ENCODE measurements at regions not wholly inside any gene's neighbourhood (a gene's known extent, or its start where the extent isn't known, plus 50 kb on each side); places are given as distances from the start of the nearest gene placed in this dataset.

- DNase-seq, result no peak
Observed at GRCh38 chr2:60152226-60152833, 401.1 kb downstream of the BCL11A start.

- no peak for DNase-seq
Observed at GRCh38 chr2:60149176-60149575, 404.3 kb downstream of the BCL11A start.

DNA sequence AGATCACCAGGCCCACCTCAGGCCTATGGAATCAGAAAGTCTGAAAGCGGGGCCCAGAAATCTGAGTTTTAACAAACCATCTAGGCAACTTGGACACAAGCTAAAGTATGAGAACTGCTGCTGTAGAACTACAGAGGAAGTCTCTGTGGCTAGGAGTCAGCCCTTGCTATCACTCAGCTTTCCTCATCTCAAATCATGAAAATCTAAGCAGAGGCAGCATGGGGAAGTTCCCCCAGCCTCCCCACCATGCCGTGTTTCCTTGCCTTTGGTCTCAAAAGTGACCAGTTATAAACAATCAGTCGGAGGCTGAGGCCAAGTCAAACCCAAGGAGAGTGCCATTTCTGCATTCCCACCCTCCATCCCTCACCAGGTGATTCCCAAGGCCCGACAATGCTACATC is 404.7 kb downstream of the BCL11A start:
- DNase-seq, result no peak

GRCh38 chr2:60140185-60140584 is 413.3 kb downstream of the BCL11A start:
- no peak for DNase-seq

- no peak for DNase-seq
Observed at GRCh38 chr2:60136913-60137312, 416.5 kb downstream of the BCL11A start.

- DNase-seq, result no peak
Observed at GRCh38 chr2:60127191-60127590, 426.3 kb downstream of the BCL11A start.

DNA sequence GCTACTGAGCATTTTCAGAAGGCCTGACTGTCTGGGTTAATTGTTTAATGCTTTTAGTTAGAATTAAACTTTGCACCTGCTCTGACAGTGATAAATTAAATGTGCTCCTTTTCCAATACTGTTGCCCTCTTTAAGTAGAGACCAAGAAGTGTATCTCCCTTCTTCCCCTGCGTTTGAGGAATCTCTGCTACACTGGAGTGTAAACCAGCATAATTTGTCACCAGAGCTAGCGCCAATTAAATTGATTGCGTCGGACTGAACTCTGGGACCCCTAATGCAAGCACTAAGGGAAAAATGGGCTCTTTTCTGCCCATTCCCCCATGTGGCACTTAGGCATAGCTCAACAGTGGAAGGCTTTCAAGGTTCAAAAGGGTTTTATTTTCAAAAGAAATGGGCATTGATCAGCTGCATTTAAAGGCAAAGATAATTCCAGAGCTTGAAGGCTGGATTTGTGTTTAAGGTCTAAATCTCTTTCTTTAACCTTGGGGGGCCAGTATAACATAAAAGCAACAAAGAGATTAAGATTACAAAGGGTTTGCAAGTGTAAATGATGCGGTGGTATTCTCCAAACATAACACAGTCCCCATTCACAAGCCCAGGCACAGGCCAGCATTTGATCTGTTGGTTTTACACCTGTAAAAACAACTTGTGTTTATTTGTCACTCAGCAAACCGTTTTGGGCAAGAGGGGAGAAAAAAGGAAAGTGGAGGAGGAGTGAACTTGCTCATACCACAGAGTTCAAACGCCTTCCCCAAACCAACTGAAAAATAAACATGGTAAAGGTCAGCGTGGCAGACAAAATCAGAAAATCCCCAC is 427.6 kb downstream of the BCL11A start:
- no peak for DNase-seq

DNA sequence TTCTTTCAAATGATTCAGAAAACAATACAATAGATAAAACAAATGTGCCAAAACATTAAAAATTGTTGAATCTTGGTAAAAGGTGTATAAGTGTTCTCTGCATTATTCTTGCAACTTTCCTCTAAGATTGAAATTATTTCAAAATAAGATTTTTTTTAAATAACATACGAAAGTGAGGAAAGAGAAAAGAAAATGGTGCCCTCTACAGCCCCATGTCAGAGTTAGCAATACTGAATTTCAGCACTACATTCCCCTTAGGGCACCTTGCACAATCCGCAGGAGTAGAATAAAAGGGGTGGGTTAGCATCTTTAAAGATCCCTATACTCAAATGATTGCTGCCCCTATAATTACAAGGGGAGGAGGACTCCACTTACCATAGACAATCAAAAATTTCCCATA is 433.7 kb downstream of the BCL11A start:
- no peak for DNase-seq

- DNase-seq, result no peak
Observed at GRCh38 chr2:60118917-60119316, 434.5 kb downstream of the BCL11A start.

- no peak for DNase-seq
Observed at GRCh38 chr2:60118061-60118460, 435.4 kb downstream of the BCL11A start.

- DNase-seq, result no peak
Observed at GRCh38 chr2:60116161-60116875, 437.1 kb downstream of the BCL11A start.

GRCh38 chr2:60109744-60110143 is 443.7 kb downstream of the BCL11A start:
- no peak for DNase-seq

- no peak for DNase-seq
Observed at GRCh38 chr2:60106836-60107529, 446.5 kb downstream of the BCL11A start.

DNA sequence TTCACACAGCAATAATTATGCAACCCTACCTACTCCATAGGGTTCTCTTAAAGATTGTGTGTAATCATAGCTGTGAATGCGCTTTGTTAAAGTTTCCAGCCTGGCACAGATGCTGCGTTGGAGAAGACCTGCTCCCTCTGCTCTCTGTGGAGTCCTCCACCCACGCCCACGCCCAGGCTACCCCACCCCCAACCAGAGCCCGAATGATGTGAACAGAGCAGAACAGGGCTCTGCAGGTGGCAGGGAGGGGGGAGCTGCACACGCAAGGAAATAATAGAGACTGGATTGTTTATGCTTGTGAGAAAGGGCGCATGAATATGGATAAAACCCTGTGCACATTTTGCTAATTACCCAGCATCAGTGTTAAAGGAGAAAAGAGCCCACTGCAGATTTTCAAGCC is 447.5 kb downstream of the BCL11A start:
- no peak for DNase-seq

- DNase-seq, result no peak
Observed at GRCh38 chr2:60104514-60105505, 448.6 kb downstream of the BCL11A start.

DNA sequence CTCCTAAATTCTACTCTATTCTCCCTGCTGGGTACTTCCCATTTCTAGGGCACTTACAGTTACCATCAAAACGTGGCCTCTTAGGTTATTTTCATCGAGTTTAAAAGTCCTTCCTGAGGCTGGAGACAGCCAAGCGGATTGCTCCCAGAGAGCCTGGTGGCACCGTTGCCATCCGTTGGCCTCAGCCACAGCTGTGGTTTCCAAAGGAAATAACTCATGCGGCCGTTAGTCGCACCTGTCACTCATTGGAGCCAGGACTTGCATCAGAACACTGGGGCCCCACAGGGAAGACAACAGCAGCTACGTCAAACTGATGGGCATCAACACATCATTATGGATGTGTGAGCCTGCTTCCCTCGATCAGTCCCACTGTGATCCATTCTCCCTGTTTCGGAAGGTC is 453.4 kb downstream of the BCL11A start:
- no peak for DNase-seq

DNA sequence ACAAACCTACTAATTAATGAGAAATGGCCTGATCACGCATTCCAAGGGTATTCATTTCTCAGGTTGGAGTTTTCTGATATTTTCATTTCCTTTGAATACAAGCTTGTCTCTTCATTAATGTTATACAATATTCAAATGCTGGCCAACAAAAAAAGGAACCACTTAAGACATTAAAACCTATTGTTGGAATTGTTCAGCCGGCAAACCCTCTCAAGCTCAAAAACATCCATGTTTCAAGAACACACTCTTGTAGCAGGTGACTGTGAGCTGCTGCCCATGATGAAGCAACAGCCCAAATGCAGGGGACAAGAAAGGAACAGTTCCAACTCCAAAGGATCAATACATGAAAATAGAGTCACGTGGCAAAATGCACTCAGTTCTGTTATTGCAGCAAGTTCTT is 454.5 kb downstream of the BCL11A start:
- DNase-seq, result no peak

DNA sequence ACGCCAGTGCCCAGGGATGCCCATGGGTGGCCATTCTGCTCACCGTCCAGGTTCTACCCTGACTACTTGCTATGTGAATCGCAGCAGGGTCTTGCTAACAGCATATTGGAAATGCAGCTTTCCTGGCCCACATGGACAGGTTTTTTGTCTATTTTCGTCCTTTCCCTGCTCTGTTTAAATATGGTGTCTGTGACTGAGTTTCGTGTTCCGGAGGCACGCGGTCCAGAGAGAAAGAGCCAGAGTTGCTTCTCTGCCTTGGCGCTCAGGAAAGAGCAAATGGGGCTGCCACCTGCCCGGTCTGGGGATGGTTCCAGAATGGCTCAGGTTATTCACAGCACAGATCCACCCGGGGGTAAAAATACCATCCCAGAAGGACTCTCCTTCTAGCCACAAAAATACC is 456.2 kb downstream of the BCL11A start:
- no peak for DNase-seq

DNA sequence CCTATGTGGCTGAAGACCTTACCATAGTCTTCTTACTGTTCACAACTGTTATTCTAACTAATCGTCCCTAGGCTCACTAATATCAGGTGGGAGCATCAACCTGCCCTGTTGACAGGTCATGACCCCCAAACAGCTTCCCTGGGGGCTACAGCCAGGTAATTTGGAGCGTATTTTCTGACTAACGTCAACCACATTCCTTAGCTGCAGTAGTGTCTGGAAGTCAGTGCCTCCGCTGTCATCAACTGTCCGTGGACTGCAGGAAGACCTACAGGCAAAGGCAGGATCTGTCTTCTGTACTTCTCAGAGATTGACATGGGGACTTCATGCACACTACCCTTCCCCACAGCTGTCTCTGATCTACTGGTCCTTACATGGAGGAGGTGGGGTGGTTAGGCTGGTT is 456.9 kb downstream of the BCL11A start:
- no peak for DNase-seq

DNA sequence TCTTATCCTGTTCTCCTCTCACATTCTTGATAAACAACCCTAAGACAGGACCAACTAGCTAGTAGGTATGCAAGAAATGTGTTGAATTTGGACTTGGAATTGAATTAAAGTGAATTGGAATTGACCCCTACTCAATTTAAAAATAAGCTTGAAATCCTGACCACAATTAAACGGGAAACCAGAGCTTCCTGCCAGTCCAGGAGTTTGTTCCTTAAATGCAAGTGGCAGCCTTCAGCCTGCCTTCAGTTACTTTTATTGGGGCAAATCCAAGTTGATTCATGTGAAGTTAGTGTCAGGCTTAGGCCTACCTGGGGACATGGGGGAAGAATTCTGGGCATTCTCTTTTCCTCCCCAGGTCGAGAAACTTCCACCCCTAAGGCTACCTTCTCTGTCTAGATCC is 457.6 kb downstream of the BCL11A start:
- DNase-seq, result no peak

DNA sequence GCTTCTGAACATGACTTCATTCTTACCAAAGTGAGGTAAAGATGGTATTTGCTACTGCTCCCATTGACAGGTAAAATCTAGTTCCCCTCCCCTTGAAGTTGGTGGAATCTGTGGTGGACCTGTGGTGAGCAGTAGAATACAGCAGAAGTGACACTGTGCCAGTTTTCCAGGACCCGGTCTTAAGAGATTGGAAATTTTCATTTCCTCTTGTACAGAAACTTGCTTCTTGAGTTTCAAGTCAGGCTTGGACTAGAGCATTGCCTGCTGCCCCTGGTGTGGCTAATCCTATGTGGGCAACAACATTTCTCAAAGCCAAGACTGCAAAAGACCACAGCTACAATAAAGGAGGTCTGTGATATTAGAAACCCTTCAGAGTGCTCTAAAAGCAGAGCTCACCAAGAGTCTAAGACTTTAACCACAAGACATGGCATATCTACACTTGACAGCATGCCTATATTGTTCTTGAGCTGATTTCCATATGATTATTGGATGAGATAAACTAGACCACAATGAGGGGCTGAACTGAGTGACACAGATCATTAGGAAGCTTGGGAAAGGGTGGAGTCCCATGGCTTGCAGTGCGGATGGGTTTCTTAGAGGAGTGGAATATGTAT is 458.1 kb downstream of the BCL11A start:
- DNase-seq, result no peak

GRCh38 chr2:60094450-60094929 is 459.0 kb downstream of the BCL11A start:
- no peak for DNase-seq
